HG03442 (cell line): ENCODE measurements at regions not wholly inside any gene's neighbourhood (a gene's known extent, or its start where the extent isn't known, plus 50 kb on each side); places are given as distances from the start of the nearest gene placed in this dataset.
A peak's percentile ranks its signal among the peaks of the same experiment; 100 is the strongest.
"Not testable (repeated sequence)": the region's sequence is repeated elsewhere in the genome, so short reads cannot be mapped to it uniquely, and the experiment has no call there.

Experiments used
- ATAC-seq: cut with Tn5 transposase; IDR thresholded peaks from one replicate; pipeline ENCODE4 v1.9.1; 2021; ENCODE audit warnings: mild to moderate bottlenecking, moderate library complexity; ENCODE audit not compliant: unreplicated experiment

DNA sequence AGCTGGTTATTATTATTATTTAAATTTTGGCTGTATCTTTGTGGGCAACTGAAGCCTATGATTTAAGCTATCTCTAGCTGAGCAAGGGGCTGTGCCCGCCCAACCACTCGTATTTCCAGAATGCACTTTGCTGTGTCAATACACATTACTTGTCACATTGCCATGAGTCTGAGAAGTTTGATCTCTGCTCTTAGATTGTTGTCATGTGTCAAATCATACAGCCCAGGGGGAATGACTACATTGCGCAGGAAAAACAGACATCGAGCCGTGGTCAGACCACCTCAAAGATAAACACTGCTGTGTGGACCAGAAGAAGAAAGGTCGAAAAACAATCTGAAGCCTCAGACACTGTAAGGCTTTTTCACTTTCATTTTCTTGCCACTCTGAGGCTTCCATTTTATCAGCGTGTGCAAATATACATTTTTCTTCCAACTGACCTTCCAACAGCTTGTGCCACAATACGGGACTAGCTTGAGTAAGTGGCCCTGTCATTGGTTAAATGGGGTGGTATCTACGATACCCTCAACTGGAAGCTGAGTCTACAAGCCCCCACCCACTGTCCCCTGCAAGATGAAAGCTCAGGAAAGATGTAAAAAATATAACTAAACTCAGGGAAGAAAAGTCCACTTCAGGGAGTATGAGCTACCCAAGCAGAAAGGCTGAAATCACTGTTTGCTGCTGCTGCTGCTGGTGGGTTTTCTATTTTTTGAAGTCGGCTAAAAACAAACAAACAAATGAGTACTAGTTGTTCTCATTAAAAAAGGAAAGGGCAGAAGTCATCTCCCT is 603.0 kb downstream of the BNC2 start:
- ATAC-seq: no peak

DNA sequence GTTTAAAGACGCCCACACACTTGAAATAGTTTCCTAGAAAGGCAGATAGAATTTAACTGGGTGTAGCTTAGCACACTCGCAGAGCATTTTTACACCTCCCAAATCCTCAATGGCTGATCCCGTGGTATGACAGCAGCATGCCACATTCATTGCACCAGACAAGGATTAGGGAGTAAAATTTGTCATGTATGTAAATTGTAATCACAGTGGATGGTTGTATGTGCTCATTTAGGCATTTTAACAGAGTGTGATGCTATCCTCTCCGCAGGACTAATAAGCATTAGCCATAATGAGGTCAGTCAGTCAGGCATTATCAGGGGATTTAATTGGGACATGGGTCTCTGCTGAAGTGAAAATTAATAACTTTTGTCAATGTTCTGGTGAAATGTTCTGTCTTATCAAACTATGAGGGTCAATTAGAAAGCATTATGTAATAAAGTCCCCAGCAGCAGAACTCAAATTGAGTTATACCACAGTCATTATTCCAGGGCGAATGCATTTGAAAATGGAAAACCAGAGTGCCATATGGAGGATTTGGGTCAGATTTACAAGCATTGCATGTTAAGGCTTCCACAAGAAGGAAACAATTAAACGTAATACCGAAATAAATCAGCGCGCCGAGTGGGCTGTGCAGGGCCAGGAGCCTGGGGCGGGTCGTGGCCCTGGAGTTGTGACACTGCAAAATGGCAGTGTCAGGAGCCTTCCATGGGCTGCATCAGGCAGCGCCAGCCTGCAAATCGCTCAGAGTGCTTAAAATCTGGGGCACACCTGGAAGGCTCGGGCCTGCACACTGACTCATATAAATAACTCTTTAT is 602.2 kb downstream of the BNC2 start:
- ATAC-seq: no peak

DNA sequence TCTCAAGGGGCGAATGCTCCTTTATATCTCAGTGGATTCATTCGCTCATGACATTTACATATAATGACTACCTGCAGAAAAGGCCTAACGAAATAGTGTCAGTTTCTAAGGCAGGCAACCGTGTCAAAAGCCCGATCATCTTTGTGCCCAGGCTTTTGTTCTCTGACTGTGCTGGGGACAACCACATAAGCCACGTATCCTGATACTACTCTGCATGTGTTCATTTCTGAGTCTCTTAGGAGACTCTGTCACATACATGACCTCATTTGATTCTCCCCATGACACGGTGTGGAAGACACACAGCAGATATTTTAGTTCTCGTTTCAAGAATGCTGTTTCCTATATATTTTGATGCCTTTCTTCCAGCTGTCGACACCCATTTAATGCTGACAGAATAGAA is 598.5 kb downstream of the BNC2 start:
- ATAC-seq: no peak

DNA sequence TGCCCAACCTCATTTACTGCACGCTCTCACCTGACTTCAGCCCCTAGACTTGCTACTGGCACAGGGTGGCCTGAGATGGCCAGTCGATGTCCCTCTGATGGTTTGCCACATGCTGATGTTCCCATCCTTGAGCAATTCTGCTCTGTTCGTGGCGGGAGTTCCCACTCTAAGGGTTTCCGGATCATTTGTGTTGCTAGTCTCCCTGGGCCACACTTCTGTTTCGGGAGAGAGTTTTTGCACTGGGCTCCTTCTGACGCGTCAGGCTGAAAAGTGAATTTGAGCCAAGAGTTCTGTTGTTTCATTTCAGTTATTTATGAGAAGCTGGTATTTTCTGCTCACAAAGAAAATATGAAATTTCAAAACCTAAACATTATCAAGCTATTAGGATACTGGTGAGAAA is 597.7 kb downstream of the BNC2 start:
- no peak for ATAC-seq

DNA sequence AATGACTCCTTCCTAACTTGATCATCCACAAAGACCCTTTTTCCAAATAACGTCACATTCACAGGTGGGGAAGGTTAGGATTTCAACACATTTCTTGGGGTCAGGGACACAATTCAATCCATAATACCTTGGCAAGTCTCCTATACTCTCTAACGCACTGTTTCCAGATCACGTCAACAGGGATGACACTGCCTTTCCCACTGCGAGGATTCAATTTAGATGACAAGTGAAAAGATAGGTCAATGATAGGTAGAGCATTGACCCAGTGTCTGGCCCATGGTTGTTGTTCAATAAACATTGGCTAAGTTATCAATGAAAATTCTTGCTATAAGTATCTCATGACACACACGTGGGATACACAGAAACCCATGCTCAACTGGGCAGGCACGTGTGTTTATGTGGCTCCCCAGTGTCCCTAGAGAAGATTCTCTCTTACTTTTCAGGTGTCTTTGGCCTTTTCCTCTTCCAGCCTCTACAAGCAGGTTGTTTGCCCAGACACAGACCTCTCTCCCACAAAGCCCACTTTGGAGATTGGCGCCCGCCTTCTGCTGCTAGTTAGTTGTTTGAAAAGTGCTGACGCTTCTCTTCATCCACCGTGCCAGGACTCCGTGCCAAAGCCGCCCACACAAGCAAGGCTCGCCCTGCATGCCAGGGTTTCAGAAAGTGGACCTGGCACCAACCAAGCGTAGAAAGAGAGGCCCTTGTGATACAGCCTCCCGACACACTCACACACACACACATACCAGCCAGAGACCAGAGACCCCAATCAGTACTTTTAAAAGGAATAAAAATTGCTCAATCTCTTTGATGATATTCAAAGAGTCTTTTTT is 594.5 kb downstream of the BNC2 start:
- ATAC-seq: no peak

DNA sequence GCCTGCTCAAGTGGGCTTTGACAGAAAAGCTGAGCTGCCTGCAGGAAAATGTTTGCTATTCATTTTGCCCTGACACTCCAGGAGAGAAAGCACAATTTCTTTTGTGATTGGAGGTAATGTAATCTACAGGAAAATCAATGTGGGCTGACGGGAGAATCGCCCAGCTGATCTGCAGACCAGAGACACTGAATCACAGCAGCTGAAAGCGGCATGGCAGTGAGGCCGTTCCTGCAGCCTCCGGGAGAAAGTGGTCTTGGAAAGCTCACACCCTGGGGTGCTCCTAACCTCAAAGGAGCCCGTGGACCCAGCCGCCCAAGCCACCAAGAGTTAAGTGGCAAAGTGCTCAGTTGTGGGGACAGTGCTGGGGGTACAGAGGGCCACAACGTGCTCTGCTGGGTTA is 593.6 kb downstream of the BNC2 start:
- no peak for ATAC-seq

DNA sequence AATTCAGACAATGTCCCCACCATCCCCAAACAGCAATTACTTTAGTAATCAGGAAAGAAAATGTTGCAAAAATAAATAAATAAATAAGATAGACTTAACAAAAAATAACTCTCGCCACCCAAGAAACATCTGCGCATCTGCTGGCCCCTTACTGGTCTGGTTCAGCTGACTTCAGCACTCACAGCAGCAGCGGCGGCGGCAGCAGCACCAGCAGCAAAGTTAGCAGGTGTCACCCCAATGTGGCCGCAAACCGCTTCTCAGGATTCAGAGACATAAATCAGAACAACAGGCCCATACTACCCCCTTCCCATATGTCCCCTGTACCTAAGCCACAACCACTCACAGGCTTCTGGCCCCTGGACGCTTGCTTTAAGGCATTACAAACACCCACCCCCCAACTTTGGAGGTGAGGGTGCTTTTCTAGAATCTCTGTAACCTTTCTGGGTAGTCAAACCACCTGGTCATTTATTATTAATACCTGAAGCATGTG is 593.0 kb downstream of the BNC2 start:
- ATAC-seq: no peak

DNA sequence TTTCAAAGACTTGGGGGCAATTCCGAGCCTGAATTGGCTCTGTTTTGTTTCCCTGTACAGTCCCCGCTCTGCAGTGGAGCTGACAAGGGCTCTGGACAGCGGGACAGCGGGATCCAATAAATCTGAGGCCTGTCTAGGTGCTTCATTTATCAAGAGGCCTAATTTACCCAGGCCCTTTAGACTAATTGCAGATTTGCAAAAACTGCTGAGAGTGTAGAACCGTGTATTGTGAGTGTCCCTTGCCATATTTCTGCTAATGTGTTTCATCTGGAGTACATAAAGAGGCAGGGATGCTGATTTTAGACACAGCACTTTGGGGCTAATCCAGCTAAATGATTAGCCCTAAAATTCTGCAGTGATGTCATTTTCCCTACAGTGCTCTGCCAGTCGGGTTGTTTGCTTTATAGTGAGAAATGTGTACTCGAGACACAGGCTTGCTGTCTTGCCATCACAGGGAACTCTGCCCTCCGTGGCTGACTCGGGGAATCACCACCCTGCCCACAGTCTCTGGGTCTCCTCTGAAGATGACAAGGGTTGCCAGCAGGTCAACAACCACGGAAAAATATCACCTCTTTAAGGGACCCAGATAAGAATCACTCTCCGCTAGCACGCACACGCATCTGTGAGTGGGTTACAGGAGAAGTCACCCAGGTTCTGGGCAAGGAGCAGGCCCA is 592.0 kb downstream of the BNC2 start:
- ATAC-seq: no peak

DNA sequence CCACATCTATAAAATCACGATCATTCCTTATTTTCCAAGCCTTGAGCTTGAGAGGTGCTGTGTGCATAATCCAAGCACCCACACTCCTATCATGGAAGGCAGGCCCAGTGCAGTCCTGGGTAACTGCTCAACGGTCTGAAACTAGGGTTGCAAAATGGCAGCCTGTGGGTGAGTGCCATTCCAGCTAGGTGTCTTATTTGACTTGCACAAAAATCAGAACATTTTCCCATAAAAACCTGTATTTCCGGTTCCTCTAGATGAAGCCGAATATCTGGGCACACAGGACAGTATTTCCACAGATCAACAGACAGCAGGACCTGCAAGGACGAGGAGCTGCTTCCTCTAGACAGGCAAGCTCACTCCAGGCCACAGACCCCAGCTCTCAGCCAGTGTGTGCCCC is 588.8 kb downstream of the BNC2 start:
- ATAC-seq: no peak

DNA sequence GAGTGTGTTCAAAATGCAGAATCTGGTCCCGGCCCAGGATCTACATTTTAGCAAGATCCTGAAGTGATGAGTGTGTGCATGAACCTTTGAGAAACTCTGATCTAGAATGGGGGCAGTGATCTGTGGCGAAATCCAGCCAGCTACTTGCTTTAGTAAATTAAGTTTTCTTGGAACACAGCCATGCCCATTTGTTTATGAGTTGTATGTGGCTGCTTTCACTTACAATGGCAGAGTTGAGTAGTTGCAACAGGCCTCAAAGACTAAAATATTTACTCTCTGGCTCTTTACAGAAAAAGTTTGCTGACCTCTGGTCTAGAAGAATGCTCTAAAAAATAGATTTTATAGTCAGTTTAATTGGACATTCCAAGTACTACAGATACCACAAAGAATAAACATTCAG is 588.3 kb downstream of the BNC2 start:
- no peak for ATAC-seq

DNA sequence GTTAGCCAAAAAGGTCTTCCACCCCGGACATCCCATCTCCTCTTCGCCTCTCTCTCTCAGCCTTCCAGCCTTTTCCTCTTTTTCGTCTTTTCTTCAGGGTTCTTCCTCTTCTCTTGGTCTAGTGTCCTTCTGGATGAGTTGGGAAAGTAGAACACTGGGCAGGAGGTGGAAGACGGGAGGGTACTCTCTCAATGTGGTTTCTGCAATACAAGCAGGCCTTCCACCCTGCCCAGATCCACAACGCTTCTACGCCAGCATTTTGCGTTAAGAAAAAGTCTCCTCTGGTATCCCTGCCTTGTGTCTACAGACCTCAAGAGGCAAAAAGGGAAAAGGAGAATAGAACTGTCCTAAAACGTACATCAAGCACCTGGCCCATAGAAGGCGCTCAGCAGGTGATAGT is 587.8 kb downstream of the BNC2 start:
- ATAC-seq: no peak

DNA sequence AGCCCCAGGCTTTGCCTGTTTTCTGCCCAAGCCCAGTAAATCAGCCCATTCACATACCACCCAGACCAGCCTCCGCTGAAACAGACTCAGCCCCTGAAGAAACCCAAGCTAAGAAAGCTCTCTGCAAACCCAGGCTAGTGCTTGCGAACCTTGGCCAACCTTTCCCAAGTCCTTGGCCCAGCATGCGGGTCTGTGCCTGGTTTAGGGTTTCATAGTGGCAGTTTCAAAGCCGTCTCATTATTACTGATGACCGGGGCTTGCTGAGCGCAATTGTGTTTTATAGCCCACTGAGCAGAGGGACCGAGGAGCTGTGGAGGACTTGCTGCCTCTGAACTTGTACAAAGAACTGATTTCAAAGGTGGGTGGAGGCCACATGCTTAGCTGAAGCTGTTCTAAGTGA is 584.3 kb downstream of the BNC2 start:
- no peak for ATAC-seq

DNA sequence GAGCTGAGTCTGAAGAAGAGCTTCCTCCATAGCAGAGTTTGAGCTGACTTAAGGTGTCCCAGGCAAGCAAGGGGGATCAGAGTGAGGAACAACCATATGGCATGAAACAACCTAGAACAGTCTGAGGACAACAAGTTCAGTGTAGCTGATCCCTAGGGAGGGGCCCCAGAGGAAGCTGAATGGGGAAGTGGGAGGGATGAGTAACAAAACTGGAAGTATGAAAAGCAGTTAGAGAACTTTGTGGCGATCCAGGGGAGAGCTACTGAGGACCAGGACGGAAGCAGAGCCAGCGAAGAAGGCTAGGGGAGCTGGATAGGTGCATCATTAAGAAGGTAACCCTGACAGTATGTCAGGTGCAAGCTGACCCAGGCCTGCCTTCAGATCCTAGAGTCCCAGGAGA is 580.8 kb downstream of the BNC2 start:
- ATAC-seq: peak; percentile 60

DNA sequence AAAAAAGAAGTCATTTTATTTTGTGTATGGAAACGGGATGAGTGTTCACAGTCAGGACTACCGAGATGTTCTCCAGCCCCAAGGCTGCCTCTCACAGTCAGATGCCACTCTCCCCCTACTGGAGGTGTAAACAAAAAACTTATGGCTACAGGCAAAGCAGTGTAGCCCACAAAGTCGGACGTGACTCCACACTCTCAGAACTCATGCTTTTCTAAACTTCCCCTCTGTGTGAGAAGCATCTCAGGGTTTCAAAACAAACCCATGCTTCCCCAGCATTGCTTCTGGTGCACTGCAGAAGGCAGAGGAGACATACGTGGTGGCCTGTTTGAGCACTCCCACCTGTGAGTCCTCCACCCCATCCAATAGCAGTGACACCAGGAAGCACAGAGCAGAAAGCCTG is 580.3 kb downstream of the BNC2 start:
- peak; percentile 42 for ATAC-seq

DNA sequence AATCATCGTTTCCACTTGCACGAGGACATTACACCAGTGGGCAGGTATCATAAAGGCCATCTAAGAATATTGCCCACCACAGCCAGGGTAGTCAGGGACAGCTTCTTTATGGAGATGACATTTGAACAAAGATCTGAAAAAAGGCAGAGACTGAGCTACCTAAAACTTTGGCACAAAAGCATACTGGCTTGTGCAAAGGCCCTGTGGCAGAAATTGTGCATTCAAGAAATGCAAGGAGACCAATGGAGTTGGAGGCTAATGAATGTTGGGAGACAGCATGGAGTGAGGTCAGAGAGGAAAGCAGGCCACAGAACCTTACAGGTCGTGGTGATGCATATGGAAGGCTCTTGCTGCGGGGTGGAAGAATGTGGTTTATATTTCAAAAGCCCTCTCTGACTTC is 578.5 kb downstream of the BNC2 start:
- ATAC-seq: no peak

DNA sequence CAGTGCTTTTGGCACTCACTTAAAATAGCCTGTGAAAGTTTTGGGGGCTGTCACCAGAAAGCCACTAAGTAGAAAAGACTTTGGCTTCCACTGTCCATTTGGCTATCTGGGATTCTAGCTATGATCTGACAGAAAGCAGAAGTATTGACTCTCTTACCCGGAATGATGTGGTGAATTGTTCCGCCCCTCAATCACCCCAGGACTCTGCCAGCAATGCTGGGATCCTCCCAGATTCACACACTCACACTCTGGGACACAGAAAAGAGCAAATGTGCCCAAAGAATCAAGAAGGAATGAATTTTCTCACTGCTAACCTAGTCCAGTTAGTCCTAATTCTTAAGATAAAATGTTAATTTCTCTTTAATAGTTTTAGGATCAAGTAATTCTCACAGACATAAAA is 576.9 kb downstream of the BNC2 start:
- ATAC-seq: no peak

DNA sequence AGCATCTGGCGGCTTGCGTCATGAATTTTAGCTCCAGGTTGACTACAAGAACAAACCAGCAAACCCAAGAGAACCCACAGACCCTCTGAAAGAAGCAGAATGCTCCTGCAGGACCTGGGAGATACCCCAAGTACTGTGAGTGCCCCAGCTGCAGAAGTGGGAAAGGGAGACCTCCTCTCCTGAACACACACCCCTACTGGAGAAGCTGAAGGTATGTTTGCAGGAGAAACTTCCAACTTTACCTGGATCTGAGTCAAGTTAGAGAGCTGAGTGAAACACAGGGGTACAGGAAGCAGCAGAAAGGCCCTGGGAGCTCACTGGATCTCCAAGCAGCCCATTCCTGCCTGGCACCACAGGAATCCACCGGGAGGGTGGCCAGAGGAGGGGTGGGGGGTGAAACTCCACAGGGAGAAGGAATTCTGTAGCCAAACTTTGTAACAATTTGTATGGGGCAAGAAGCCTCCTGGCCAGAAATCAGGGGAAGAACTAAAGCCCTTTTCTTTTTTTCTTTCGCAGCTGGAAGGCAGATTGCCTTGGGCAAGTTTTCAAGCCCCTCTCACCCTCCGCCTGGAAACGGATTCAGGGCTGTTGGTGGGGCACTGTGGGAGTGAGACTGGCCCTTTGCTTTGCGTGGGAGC is 576.2 kb downstream of the BNC2 start:
- ATAC-seq: no peak

DNA sequence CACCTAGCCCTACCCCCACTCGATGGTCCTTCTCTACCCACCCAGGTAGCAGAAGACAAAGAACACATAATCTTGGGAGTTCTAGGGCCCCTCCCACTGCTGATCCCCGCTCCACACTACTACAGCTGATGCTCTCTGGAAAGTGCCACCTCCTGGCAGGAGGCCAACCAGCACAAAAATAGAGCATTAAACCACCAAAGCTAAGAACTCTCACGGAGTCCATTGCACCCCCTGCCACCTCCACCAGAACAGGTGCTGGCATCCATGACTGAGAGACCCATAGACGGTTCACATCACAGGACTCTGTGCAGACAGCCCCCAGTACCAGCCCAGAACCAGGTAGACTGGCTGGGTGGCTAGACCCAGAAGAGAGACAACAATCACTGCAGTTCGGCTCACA is 575.5 kb downstream of the BNC2 start:
- ATAC-seq: not testable (repeated sequence)

DNA sequence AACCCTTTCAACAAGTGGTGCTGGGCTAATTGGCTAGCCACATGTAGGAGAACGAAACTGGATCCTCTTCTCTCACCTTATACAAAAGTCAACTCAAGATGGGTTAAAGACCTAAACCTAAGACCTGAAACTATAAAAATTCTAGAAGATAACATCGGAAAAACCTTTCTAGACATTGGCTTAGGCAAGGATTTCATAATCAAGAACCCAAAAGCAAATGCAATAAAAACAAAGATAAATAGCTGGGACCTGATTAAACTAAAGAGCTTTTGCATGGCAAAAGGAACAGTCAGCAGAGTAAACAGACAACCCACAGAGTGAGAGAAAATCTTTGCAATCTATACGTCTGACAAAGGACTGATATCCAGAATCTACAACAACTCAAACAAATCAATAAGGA is 571.1 kb downstream of the BNC2 start:
- ATAC-seq: not testable (repeated sequence)

DNA sequence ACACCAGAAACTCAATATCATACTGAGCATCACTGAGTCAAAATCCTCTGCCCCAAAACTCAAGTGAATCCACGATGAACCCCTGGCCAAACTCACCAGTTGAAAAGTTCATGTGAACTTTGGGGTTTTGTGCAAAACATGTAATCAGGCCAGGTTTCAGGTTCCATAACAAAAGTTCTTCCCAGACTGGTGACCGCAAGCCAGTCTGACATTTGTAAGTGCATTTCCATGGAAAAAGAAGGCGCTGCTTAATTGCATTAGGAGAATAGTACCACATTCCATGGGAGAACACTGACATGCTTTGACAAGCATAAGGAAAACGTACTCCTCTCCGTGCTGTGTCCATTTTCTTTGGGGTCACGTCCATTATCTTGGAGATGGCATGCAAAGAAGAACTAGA is 567.0 kb downstream of the BNC2 start:
- no peak for ATAC-seq
